Natural killer cell (primary cell): ENCODE measurements at regions not wholly inside any gene's neighbourhood (a gene's known extent, or its start where the extent isn't known, plus 50 kb on each side); places are given as distances from the start of the nearest gene placed in this dataset.

Experiments
- ATAC-seq, 3 donors: fragments of 150-1000 bp in 2 of 3; fragments of 200-7000 bp in 1 of 3; cut with Tn5 transposase; 1 replicate in 1 of 3; 2 replicates in 2 of 3; pipeline ENCODE4 v1.10.0; 2021; ENCODE audit warnings: mild to moderate bottlenecking in 2 of 3, moderate library complexity in 2 of 3
- DNase-seq, 2 donors: peaks; one replicate each; pipeline versions ENCODE4 v3.0.0 to v3.0.0-alpha.2; 2013 to 2021; ENCODE audit warnings: mixed read lengths in 1 of 2
- H3K27ac ChIP-seq: one replicate; pipeline ENCODE4 v1.5.1; 2013; ENCODE audit warnings: mild to moderate bottlenecking, low read length
- H3K27me3 ChIP-seq: one replicate; pipeline ENCODE4 v1.6.1; 2013; ENCODE audit warnings: low read length; ENCODE audit not compliant: control insufficient read depth, insufficient read depth
- H3K36me3 ChIP-seq: one replicate; pipeline ENCODE4 v1.6.1; 2013; ENCODE audit warnings: low read length; ENCODE audit not compliant: control insufficient read depth, insufficient read depth
- H3K4me1 ChIP-seq: one replicate; pipeline ENCODE4 v1.6.1; 2013; ENCODE audit warnings: low read length; ENCODE audit not compliant: control insufficient read depth, insufficient read depth
- H3K4me3 ChIP-seq: one replicate; pipeline ENCODE4 v1.5.1; 2013; ENCODE audit warnings: low read length
- H3K9me3 ChIP-seq: one replicate; pipeline ENCODE4 v1.6.1; 2013; ENCODE audit warnings: low read length; ENCODE audit not compliant: control insufficient read depth, insufficient read depth
- H3K27ac Mint-ChIP-seq, 2 donors: one replicate each; pipeline ENCODE4 v1.8.0; 2022; ENCODE audit warnings: mild to moderate bottlenecking in 2 of 2, mixed read lengths in 2 of 2, moderate library complexity in 1 of 2
- H3K27me3 Mint-ChIP-seq, 2 donors: one replicate each; pipeline ENCODE4 v1.8.0; 2022; ENCODE audit warnings: low read depth in 2 of 2, mixed read lengths in 2 of 2
- H3K36me3 Mint-ChIP-seq: one replicate; pipeline ENCODE4 v1.8.0; 2022; ENCODE audit warnings: mixed read lengths
- H3K4me1 Mint-ChIP-seq, 2 donors: one replicate each; pipeline ENCODE4 v1.8.0; 2022; ENCODE audit warnings: mixed read lengths in 2 of 2
- H3K4me3 Mint-ChIP-seq: one replicate; pipeline ENCODE4 v1.8.0; 2022; ENCODE audit warnings: mild to moderate bottlenecking, moderate library complexity, mixed read lengths
- H3K9me3 Mint-ChIP-seq, 2 donors: one replicate each; pipeline ENCODE4 v1.8.0; 2022; ENCODE audit warnings: mixed read lengths in 2 of 2
- WGBS: methylation state at CpG from one replicate; pipeline ENCODE4 v1.1.7; 2013; ENCODE audit warnings: missing lambda C conversion rate; ENCODE audit not compliant: insufficient coverage; 5-methylcytosine and 5-hydroxymethylcytosine counted together
- intact Hi-C: fragments of 100-400 bp; cut with micrococcal nuclease; formaldehyde crosslinking; loops from one replicate; pipeline ENCODE4 v1.14.2; 2022
- TF ChIP-seq, protein P1 (sequence below): fragments of 200-600 bp; IDR thresholded peaks from one replicate; pipeline ENCODE4 v1.8.0; 2022; ENCODE audit warnings: antibody characterized with exemption

DNA sequence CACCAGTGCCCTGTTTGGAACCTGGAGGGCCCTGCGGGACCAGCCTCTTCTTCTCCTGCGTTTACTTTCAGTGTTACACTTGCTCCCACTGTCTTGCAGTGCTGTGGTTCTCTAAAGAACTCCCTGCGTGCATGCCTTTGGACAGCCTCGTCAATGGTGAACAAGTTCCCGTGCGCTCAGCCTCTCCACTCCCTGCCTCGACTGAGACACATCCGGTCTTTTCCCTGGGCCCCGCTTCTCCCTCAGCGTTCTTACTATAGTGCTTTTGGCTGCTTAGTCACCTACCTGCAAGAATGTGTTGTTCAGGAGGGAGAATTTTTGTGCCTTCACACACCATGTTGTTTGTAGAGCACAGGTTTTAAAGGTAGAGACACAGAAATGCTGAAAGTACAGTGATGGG is 520.7 kb upstream of the MKI67 start:
- intact Hi-C loops: no loop called here
- Mint-ChIP-seq H3K9me3 (no peaks in the 10 kb centered on the region), H3K27ac (no peak overlapping the region), H3K4me1 (no peaks in the 10 kb centered on the region), H3K27me3 (peaks cover 6 to 28% of the 10 kb centered on the region in 2 donors), H3K36me3 (no peaks in the 10 kb centered on the region), H3K4me3 (no peak overlapping the region)
- no peaks in the 10 kb centered on the region for H3K27me3 ChIP-seq
- TF ChIP-seq, protein P1, sequence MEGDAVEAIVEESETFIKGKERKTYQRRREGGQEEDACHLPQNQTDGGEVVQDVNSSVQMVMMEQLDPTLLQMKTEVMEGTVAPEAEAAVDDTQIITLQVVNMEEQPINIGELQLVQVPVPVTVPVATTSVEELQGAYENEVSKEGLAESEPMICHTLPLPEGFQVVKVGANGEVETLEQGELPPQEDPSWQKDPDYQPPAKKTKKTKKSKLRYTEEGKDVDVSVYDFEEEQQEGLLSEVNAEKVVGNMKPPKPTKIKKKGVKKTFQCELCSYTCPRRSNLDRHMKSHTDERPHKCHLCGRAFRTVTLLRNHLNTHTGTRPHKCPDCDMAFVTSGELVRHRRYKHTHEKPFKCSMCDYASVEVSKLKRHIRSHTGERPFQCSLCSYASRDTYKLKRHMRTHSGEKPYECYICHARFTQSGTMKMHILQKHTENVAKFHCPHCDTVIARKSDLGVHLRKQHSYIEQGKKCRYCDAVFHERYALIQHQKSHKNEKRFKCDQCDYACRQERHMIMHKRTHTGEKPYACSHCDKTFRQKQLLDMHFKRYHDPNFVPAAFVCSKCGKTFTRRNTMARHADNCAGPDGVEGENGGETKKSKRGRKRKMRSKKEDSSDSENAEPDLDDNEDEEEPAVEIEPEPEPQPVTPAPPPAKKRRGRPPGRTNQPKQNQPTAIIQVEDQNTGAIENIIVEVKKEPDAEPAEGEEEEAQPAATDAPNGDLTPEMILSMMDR: no peak
- no peaks in the 10 kb centered on the region for H3K36me3 ChIP-seq
- ATAC-seq: no peak
- H3K27ac ChIP-seq: no peak overlapping the region
- H3K4me1 ChIP-seq: no peaks in the 10 kb centered on the region
- WGBS: 92% methylated on average over 10 of the region's 10 CpGs
- no peak overlapping the region for H3K4me3 ChIP-seq
- H3K9me3 ChIP-seq: no peaks in the 10 kb centered on the region
- DNase-seq: no peak

DNA sequence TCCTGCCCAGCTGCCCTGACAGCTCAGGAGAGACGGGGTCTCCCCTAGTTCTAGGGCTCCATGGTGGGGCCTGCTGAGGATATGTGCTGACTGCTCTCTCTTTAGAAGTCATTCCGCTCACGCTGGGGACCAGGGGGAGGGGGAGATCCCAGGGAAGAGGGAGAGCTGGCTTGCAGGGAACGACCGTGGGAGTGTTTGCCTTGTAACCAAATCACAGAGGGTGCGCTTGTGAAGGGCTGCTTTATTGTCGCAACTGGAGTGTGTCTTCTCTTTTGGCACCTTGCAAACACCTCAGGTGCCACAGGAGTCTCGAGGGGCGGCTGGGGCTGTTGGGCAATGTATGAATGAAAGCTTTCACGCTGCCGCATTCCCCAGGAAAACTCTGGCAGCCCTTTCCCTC is 531.3 kb upstream of the MKI67 start:
- TF ChIP-seq, protein P1: no peak
- H3K4me3 ChIP-seq: no peak overlapping the region
- 64% methylated on average over 11 of the region's 11 CpGs for WGBS
- H3K9me3 ChIP-seq: no peaks in the 10 kb centered on the region
- Mint-ChIP-seq H3K27ac (no peak overlapping the region), H3K36me3 (no peaks in the 10 kb centered on the region), H3K4me1 (no peaks in the 10 kb centered on the region), H3K4me3 (no peak overlapping the region), H3K27me3 (peaks cover 7 to 12% of the 10 kb centered on the region in 2 donors), H3K9me3 (peaks cover 0 to 2% of the 10 kb centered on the region in 2 donors)
- no peak overlapping the region for H3K27ac ChIP-seq
- DNase-seq (no peak), ATAC-seq (no peak)
- H3K27me3 ChIP-seq: no peaks in the 10 kb centered on the region
- H3K4me1 ChIP-seq: no peaks in the 10 kb centered on the region
- no peaks in the 10 kb centered on the region for H3K36me3 ChIP-seq
- intact Hi-C loops: no loop called here

DNA sequence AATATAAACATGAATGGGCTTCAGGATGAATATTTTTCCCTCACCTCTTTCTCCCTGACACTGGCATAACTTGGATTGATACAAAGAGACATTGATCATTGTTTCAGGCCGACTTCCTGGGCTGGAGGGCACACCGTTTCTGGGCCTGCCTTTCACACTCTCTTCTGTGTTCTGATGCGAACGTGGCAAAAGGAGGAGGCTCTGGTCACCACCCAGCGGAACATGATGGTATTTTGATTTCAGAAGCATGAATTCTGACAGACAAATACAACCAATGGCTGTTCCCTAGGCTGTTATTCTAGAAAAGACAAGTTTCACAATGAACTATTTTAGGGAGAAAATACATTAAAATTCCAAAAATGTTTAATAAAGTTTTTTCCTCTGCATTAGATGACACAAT is 534.5 kb upstream of the MKI67 start:
- intact Hi-C loops: no loop called here
- Mint-ChIP-seq H3K36me3 (no peaks in the 10 kb centered on the region), H3K4me3 (no peak overlapping the region), H3K4me1 (no peaks in the 10 kb centered on the region), H3K27ac (no peak overlapping the region), H3K9me3 (peaks cover 3 to 5% of the 10 kb centered on the region in 2 donors), H3K27me3 (peaks cover 15 to 26% of the 10 kb centered on the region in 2 donors)
- no peak for ATAC-seq
- Histone ChIP-seq H3K27me3 (no peaks in the 10 kb centered on the region), H3K27ac (no peak overlapping the region), H3K4me1 (no peaks in the 10 kb centered on the region), H3K4me3 (no peak overlapping the region), H3K9me3 (no peaks in the 10 kb centered on the region), H3K36me3 (no peaks in the 10 kb centered on the region)
- 70% methylated on average over 5 of the region's 5 CpGs for WGBS
- TF ChIP-seq, protein P1: no peak
- no peak for DNase-seq

DNA sequence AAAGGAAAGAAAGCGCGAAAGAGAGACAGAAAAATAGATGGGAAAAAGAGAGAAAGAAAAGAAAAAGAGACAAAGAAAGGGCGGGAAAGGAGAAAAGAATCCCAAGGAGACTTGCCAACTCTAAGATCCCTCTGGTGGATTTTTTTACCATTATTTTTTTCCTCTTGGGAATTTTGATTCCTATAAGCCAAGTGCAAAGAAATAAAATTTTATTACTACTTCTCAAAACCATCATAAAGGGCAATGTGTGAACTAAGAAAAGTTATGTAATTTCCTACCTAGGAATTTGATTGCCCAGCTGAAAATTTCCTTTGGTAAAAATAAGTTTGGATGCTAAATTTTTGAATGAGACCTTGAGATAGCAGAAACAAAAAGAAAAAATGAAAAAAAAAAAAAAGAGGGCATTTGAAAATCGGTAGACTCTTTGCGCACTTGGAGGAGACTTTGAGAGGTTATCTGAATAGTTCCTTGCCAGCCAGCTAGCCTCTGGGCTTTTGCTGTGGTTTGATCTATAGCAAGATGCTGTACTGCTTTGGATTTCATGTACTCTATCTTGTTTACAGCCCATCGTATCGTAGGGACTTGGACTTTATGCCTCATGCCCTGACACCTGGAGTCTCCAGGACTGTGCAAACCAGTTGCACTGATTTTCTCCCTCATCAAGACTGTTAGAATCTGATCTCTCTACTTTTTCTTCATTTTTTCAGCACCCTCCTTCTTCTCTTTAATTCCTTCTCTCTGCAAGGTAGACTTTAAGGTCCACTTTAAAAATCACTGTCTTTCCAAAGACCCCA is 535.4 kb upstream of the MKI67 start:
- intact Hi-C loops: no loop called here
- Mint-ChIP-seq H3K27me3 (peaks cover 15 to 26% of the 10 kb centered on the region in 2 donors), H3K4me1 (no peaks in the 10 kb centered on the region), H3K9me3 (peaks cover 3 to 5% of the 10 kb centered on the region in 2 donors), H3K4me3 (no peak overlapping the region), H3K36me3 (no peaks in the 10 kb centered on the region), H3K27ac (no peak overlapping the region)
- ATAC-seq: no peak
- no peak overlapping the region for H3K27ac ChIP-seq
- H3K36me3 ChIP-seq: no peaks in the 10 kb centered on the region
- DNase-seq: no peak
- no peaks in the 10 kb centered on the region for H3K4me1 ChIP-seq
- H3K4me3 ChIP-seq: no peak overlapping the region
- no peaks in the 10 kb centered on the region for H3K27me3 ChIP-seq
- no peaks in the 10 kb centered on the region for H3K9me3 ChIP-seq
- WGBS: 89% methylated on average over 7 of the region's 7 CpGs
- TF ChIP-seq, protein P1: no peak
